Activated naive CD4-positive, alpha-beta T cell treated with anti-CD3 and anti-CD28 coated beads for 36 hours (primary cell): ENCODE measurements at regions not wholly inside any gene's neighbourhood (a gene's known extent, or its start where the extent isn't known, plus 50 kb on each side); places are given as distances from the start of the nearest gene placed in this dataset.

Experiments
- CTCF ChIA-PET: fragments of 350-600 bp; sonication (Branson Sonifier 250); formaldehyde crosslinking; loops from one replicate; lab custom pipeline; 2021; ENCODE audit warnings: antibody characterized with exemption; lab: Charles Lee
- DNase-seq: peaks from one replicate; pipeline ENCODE4 v3.0.0-alpha.2; 2020
- H3K27ac Mint-ChIP-seq: one replicate; pipeline ENCODE4 v1.8.0; 2021; ENCODE audit warnings: mild to moderate bottlenecking, mixed read lengths
- H3K27me3 Mint-ChIP-seq: one replicate; pipeline ENCODE4 v1.8.0; 2021; ENCODE audit warnings: low read depth, mixed read lengths
- H3K36me3 Mint-ChIP-seq: one replicate; pipeline ENCODE4 v1.8.0; 2021; ENCODE audit warnings: low read depth, mixed read lengths
- H3K4me1 Mint-ChIP-seq: one replicate; pipeline ENCODE4 v1.8.0; 2021; ENCODE audit warnings: low read depth, mixed read lengths
- H3K4me3 Mint-ChIP-seq: one replicate; pipeline ENCODE4 v1.8.0; 2021; ENCODE audit warnings: mild to moderate bottlenecking, moderate library complexity, mixed read lengths
- H3K9me3 Mint-ChIP-seq: one replicate; pipeline ENCODE4 v1.8.0; 2021; ENCODE audit warnings: mixed read lengths
- intact Hi-C: fragments of 100-400 bp; cut with micrococcal nuclease; formaldehyde crosslinking; loops from one replicate; pipeline ENCODE4 v1.15.1; 2023

- H3K36me3 Mint-ChIP-seq, result no peaks in the 10 kb centered on the region
- CTCF ChIA-PET, result no interaction called here
- H3K4me3 Mint-ChIP-seq, result no peak overlapping the region
- intact Hi-C loops, result no loop called here
- H3K9me3 Mint-ChIP-seq, result peaks cover 5% of the 10 kb centered on the region
- H3K4me1 Mint-ChIP-seq, result no peaks in the 10 kb centered on the region
- DNase-seq, result no peak
- H3K27ac Mint-ChIP-seq, result no peak overlapping the region
- H3K27me3 Mint-ChIP-seq, result no peaks in the 10 kb centered on the region
These were observed 750.2 kb downstream of the IRX1 start for GRCh38 chr5:4345850-4346249.

- peaks cover 11% of the 10 kb centered on the region for H3K9me3 Mint-ChIP-seq
- H3K36me3 Mint-ChIP-seq, result no peaks in the 10 kb centered on the region
- H3K4me3 Mint-ChIP-seq, result no peak overlapping the region
- intact Hi-C loops, result no loop called here
- CTCF ChIA-PET, result interaction anchor here (0.6 kb wide), 1 partner anchor 494 kb away, joined by 3 read pairs; no protein-coding TSS in a partner anchor
- no peak overlapping the region for H3K27ac Mint-ChIP-seq
- no peak for DNase-seq
- no peaks in the 10 kb centered on the region for H3K4me1 Mint-ChIP-seq
- no peaks in the 10 kb centered on the region for H3K27me3 Mint-ChIP-seq
These were observed 752.8 kb downstream of the IRX1 start for GRCh38 chr5:4348423-4348822.

GRCh38 chr5:4348919-4349318 is 753.3 kb downstream of the IRX1 start:
- intact Hi-C loops, result no loop called here
- H3K4me1 Mint-ChIP-seq, result no peaks in the 10 kb centered on the region
- CTCF ChIA-PET, result interaction anchor here (0.6 kb wide), 1 partner anchor 493 kb away, joined by 3 read pairs; no protein-coding TSS in a partner anchor
- peaks cover 11% of the 10 kb centered on the region for H3K9me3 Mint-ChIP-seq
- DNase-seq, result no peak
- no peaks in the 10 kb centered on the region for H3K36me3 Mint-ChIP-seq
- no peaks in the 10 kb centered on the region for H3K27me3 Mint-ChIP-seq
- no peak overlapping the region for H3K4me3 Mint-ChIP-seq
- H3K27ac Mint-ChIP-seq, result no peak overlapping the region

- intact Hi-C loops, result no loop called here
- Mint-ChIP-seq H3K27ac (no peak overlapping the region), H3K27me3 (no peaks in the 10 kb centered on the region), H3K36me3 (no peaks in the 10 kb centered on the region), H3K4me1 (no peaks in the 10 kb centered on the region), H3K4me3 (no peak overlapping the region), H3K9me3 (peaks cover 12% of the 10 kb centered on the region)
- CTCF ChIA-PET, result no interaction called here
- no peak for DNase-seq
These were observed 760.6 kb downstream of the IRX1 start for GRCh38 chr5:4356201-4356600.

GRCh38 chr5:4359847-4360246 is 764.2 kb downstream of the IRX1 start:
- no peak for DNase-seq
- Mint-ChIP-seq H3K4me1 (no peaks in the 10 kb centered on the region), H3K27me3 (no peaks in the 10 kb centered on the region), H3K4me3 (no peak overlapping the region), H3K36me3 (no peaks in the 10 kb centered on the region), H3K9me3 (peaks cover 9% of the 10 kb centered on the region), H3K27ac (no peak overlapping the region)
- intact Hi-C loops, result no loop called here
- CTCF ChIA-PET, result interaction anchor here (0.9 kb wide), 1 partner anchor 13 kb away, joined by 3 read pairs; no protein-coding TSS in a partner anchor

GRCh38 chr5:4361753-4362152 is 766.1 kb downstream of the IRX1 start:
- no peak for DNase-seq
- Mint-ChIP-seq H3K4me3 (no peak overlapping the region), H3K27ac (no peak overlapping the region), H3K4me1 (no peaks in the 10 kb centered on the region), H3K36me3 (no peaks in the 10 kb centered on the region), H3K27me3 (no peaks in the 10 kb centered on the region), H3K9me3 (peaks cover 9% of the 10 kb centered on the region)
- intact Hi-C loops, result no loop called here
- CTCF ChIA-PET, result no interaction called here

- DNase-seq, result no peak
- Mint-ChIP-seq H3K4me3 (no peak overlapping the region), H3K27me3 (no peaks in the 10 kb centered on the region), H3K9me3 (peaks cover 9% of the 10 kb centered on the region), H3K27ac (no peak overlapping the region), H3K36me3 (no peaks in the 10 kb centered on the region), H3K4me1 (no peaks in the 10 kb centered on the region)
- intact Hi-C loops, result no loop called here
- CTCF ChIA-PET, result no interaction called here
These were observed 766.8 kb downstream of the IRX1 start for GRCh38 chr5:4362411-4362810.

- intact Hi-C loops, result no loop called here
- no peak for DNase-seq
- no peak overlapping the region for H3K4me3 Mint-ChIP-seq
- H3K4me1 Mint-ChIP-seq, result no peaks in the 10 kb centered on the region
- peaks cover 9% of the 10 kb centered on the region for H3K9me3 Mint-ChIP-seq
- H3K27me3 Mint-ChIP-seq, result no peaks in the 10 kb centered on the region
- H3K36me3 Mint-ChIP-seq, result no peaks in the 10 kb centered on the region
- no peak overlapping the region for H3K27ac Mint-ChIP-seq
- CTCF ChIA-PET, result interaction anchor here (1.3 kb wide), 1 partner anchor 23 kb away, joined by 3 read pairs; no protein-coding TSS in a partner anchor
These were observed 767.4 kb downstream of the IRX1 start for GRCh38 chr5:4363045-4363444.

- intact Hi-C loops, result no loop called here
- CTCF ChIA-PET, result no interaction called here
- H3K4me1 Mint-ChIP-seq, result no peaks in the 10 kb centered on the region
These were observed 771.0 kb downstream of the IRX1 start for GRCh38 chr5:4366628-4367027.

GRCh38 chr5:4370218-4370617 is 769.9 kb upstream of the ADAMTS16 start:
- Mint-ChIP-seq H3K36me3 (no peaks in the 10 kb centered on the region), H3K4me3 (no peak overlapping the region), H3K9me3 (no peaks in the 10 kb centered on the region), H3K27ac (no peak overlapping the region), H3K4me1 (no peaks in the 10 kb centered on the region), H3K27me3 (no peaks in the 10 kb centered on the region)
- intact Hi-C loops, result no loop called here
- CTCF ChIA-PET, result no interaction called here
- DNase-seq, result no peak

More at GRCh38 chr5:4366628-4367027, 771.0 kb downstream of the IRX1 start:
- Mint-ChIP-seq H3K9me3 (peaks cover 6% of the 10 kb centered on the region), H3K4me3 (no peak overlapping the region), H3K27me3 (no peaks in the 10 kb centered on the region), H3K27ac (no peak overlapping the region), H3K36me3 (no peaks in the 10 kb centered on the region)
- DNase-seq, result no peak

GRCh38 chr5:4372481-4372880 is 767.6 kb upstream of the ADAMTS16 start:
- no peak overlapping the region for H3K4me3 Mint-ChIP-seq
- H3K36me3 Mint-ChIP-seq, result no peaks in the 10 kb centered on the region
- no peak overlapping the region for H3K27ac Mint-ChIP-seq
- H3K4me1 Mint-ChIP-seq, result no peaks in the 10 kb centered on the region
- intact Hi-C loops, result no loop called here
- DNase-seq, result no peak
- no peaks in the 10 kb centered on the region for H3K27me3 Mint-ChIP-seq
- CTCF ChIA-PET, result no interaction called here
- H3K9me3 Mint-ChIP-seq, result no peaks in the 10 kb centered on the region

- intact Hi-C loops, result no loop called here
- CTCF ChIA-PET, result interaction anchor here (0.6 kb wide), 1 partner anchor 13 kb away, joined by 3 read pairs; no protein-coding TSS in a partner anchor
- Mint-ChIP-seq H3K4me1 (no peaks in the 10 kb centered on the region), H3K27ac (no peak overlapping the region), H3K4me3 (no peak overlapping the region), H3K36me3 (no peaks in the 10 kb centered on the region), H3K27me3 (no peaks in the 10 kb centered on the region), H3K9me3 (no peaks in the 10 kb centered on the region)
- no peak for DNase-seq
These were observed 766.9 kb upstream of the ADAMTS16 start for GRCh38 chr5:4373051-4373820.

- no peak overlapping the region for H3K27ac Mint-ChIP-seq
- no peak for DNase-seq
- intact Hi-C loops, result no loop called here
- CTCF ChIA-PET, result no interaction called here
- H3K4me3 Mint-ChIP-seq, result no peak overlapping the region
- peaks cover 3% of the 10 kb centered on the region for H3K9me3 Mint-ChIP-seq
- no peaks in the 10 kb centered on the region for H3K27me3 Mint-ChIP-seq
- no peaks in the 10 kb centered on the region for H3K4me1 Mint-ChIP-seq
- no peaks in the 10 kb centered on the region for H3K36me3 Mint-ChIP-seq
These were observed 765.3 kb upstream of the ADAMTS16 start for GRCh38 chr5:4374866-4375265.
